ACC112 (cell line): ENCODE measurements at regions not wholly inside any gene's neighbourhood (a gene's known extent, or its start where the extent isn't known, plus 50 kb on each side); places are given as distances from the start of the nearest gene placed in this dataset.

Experiments used
- H2AFZ ChIP-seq: fragments of 200-600 bp; sonication (generic); one replicate; pipeline ENCODE4 v1.6.0; 2017; ENCODE audit warnings: antibody characterized with exemption, low read length; ENCODE audit not compliant: unreplicated experiment
- H3K27ac ChIP-seq: fragments of 200-600 bp; sonication (generic); 2 replicates; pipeline ENCODE4 v1.5.1; 2014; ENCODE audit warnings: low read depth, mild to moderate bottlenecking, antibody characterized with exemption, low read length, moderate library complexity
- H3K27me3 ChIP-seq: fragments of 200-600 bp; sonication (generic); 2 replicates; pipeline ENCODE4 v1.6.1; 2014; ENCODE audit warnings: mild to moderate bottlenecking, antibody characterized with exemption, low read length, moderate library complexity, mixed read lengths; ENCODE audit not compliant: insufficient read depth
- H3K36me3 ChIP-seq: fragments of 200-600 bp; sonication (generic); 2 replicates; pipeline ENCODE4 v1.6.1; 2016; ENCODE audit warnings: mild to moderate bottlenecking, antibody characterized with exemption, low read length, moderate library complexity, mixed read lengths; ENCODE audit not compliant: insufficient read depth
- H3K4me1 ChIP-seq: fragments of 200-600 bp; sonication (generic); one replicate; pipeline ENCODE4 v1.6.1; 2016; ENCODE audit warnings: low read length, mixed read lengths; ENCODE audit not compliant: insufficient read depth, unreplicated experiment, control insufficient read depth
- H3K4me3 ChIP-seq: fragments of 200-600 bp; sonication (generic); 2 replicates; pipeline ENCODE4 v1.5.1; 2014; ENCODE audit warnings: mild to moderate bottlenecking, low read depth, low read length
- H3K79me2 ChIP-seq: fragments of 200-600 bp; sonication (generic); one replicate; pipeline ENCODE4 v1.6.0; 2016; ENCODE audit warnings: low read length; ENCODE audit not compliant: control insufficient read depth, unreplicated experiment, insufficient read depth

DNA sequence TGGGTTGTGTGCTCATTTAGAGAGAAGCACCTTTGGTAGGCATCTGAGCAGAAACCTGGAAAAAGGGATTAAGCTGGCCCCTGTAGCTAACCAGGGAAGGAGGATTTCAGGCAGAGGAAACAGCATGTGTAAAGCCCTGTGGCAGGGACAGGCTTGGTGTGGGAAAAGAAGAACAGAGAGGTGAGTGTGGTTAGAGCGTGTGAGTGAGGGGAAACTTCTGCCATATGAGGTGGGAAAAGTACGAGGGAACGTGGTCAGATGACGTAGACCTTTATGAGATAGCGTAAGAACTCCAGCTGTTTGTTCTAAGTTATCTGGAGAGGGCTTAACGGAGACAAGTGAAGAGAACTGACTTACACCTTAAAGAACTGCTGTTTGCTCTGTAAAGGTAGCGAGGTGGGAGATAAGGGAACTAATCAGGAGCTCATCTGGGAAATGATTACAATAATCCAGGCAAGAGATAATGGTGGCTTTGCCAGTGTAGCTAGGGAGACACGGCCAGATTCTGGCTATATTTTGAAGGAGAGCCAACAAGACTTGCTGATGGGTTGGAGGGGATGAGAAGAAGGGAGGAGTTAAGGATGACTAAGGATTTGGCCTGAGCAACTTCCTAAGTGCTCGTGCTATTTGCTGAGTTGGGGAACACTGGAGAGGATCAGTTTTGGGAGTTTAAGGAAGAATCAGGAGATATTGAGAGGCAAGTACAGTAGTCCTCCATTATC, 234.0 kb downstream of the ETNK1 start:
- no peaks in the 10 kb centered on the region for H3K36me3 ChIP-seq
- H3K27ac ChIP-seq: no peak overlapping the region
- no peaks in the 10 kb centered on the region for H3K4me1 ChIP-seq
- H3K4me3 ChIP-seq: no peak overlapping the region
- H3K79me2 ChIP-seq: no peaks in the 10 kb centered on the region
- peaks cover 21% of the 10 kb centered on the region for H3K27me3 ChIP-seq
- peak overlapping the region; percentile 2 for H2AFZ ChIP-seq

DNA sequence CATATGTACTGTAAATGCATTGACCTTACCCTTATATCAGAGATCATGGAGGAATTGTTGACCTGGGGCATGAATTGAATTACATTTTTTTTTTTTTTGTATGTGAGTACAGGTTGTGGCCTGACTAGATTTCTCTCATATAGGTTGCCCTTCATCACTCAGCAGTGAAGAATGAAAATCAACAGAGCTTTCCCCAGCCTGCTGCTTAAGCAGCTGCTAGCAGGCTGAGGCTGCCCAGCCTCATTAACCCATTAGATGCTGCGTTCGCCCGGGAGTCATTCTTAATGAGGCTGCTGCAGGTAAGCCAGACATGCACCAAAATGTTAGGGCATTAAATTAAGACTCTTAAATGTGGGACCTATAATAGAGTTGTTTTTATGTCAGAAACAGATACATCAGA, 236.0 kb downstream of the ETNK1 start:
- Histone ChIP-seq H3K27ac (no peak overlapping the region), H3K27me3 (peaks cover 8% of the 10 kb centered on the region; the same call in 1 of the 2 replicates), H3K4me3 (no peak overlapping the region), H3K36me3 (no peaks in the 10 kb centered on the region), H3K79me2 (no peaks in the 10 kb centered on the region), H2AFZ (no peak overlapping the region), H3K4me1 (no peaks in the 10 kb centered on the region)

DNA sequence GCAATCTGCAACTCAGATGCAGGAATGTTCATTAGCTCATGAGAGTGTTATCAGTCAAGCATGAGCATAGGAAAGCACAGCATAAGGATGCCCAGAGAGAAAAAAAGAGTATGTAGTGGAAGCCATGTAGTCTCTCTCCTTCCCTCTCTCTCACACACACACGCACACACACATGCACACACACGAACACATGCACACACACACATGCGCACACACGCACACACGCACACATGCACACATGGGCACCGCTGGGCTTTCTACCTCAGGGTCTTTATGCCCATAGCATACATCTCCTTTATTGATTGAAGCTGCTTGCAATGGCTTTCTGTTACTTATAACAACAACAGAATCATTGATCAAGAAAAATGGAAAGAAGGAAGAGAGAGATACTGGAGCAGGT, 240.9 kb downstream of the ETNK1 start:
- Histone ChIP-seq H3K27ac (no peak overlapping the region), H2AFZ (no peak overlapping the region), H3K79me2 (no peaks in the 10 kb centered on the region), H3K36me3 (no peaks in the 10 kb centered on the region), H3K27me3 (peaks cover 12% of the 10 kb centered on the region; the same call in 1 of the 2 replicates), H3K4me3 (no peak overlapping the region), H3K4me1 (no peaks in the 10 kb centered on the region)

DNA sequence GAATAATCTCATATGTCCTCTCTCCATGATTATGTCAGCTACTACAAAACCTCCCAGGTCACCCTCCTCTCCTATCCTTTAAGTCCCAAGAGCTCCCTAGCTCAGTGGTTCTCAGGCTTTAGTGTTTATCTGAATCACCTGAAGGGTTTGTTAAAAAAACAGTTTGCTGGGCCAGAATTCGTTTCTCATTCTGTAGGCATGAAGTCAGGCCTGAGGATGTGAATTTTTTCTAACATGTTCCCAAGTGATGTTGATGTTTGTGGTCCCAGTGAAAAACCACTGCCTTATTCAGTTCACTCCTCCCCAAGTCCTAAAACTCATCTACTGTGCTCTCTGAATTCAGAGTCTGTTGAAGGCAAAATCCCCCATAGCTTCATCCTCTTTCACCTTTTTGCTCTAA, 241.4 kb downstream of the ETNK1 start:
- Histone ChIP-seq H3K27ac (no peak overlapping the region), H3K79me2 (no peaks in the 10 kb centered on the region), H3K36me3 (no peaks in the 10 kb centered on the region), H3K27me3 (peaks cover 12% of the 10 kb centered on the region; the same call in 1 of the 2 replicates), H3K4me3 (no peak overlapping the region), H2AFZ (no peak overlapping the region), H3K4me1 (no peaks in the 10 kb centered on the region)

DNA sequence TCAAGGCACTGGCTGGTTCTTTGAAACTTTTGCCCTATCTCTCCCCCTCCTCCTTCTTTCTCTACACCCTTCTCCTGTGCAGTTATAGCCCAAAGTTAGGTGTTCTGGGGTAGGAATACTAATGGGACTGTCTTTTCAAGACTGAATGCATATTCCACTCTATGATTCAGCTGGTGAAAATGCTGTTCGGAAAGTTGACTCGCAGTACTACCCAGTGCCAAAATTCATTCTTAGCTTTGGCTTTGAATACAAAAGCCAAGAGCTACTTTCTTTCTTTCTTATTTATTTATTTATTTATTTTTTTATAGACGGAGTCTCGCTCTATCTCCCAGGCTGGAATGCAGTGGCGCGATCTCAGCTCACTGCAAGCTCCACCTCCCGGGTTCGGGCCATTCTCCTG, 249.2 kb downstream of the ETNK1 start:
- Histone ChIP-seq H2AFZ (no peak overlapping the region), H3K4me3 (no peak overlapping the region), H3K27ac (no peak overlapping the region), H3K27me3 (no peaks in the 10 kb centered on the region), H3K79me2 (no peaks in the 10 kb centered on the region), H3K36me3 (no peaks in the 10 kb centered on the region), H3K4me1 (no peaks in the 10 kb centered on the region)

DNA sequence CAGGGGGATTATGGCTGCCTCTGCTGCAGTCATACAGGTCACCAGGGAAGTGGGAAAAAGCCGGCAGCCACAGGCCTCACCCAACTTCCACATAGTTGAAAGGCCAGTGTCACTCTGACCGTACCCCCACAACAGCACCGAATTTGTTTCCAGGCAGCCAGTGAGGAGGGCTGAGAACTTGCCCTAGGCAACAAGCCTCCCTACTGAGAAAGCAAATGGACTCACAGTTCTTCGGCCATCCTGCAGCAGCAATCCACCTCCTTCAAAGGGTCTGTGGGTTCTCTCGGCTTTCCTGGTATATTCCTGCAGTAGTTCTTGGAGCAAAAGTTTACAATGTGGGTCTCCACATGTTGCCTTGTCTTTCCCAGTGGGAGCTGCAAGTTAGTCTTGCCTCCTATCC, 251.3 kb downstream of the ETNK1 start:
- no peak overlapping the region for H3K4me3 ChIP-seq
- no peak overlapping the region for H3K27ac ChIP-seq
- H3K27me3 ChIP-seq: no peaks in the 10 kb centered on the region
- no peaks in the 10 kb centered on the region for H3K79me2 ChIP-seq
- no peaks in the 10 kb centered on the region for H3K36me3 ChIP-seq
- no peaks in the 10 kb centered on the region for H3K4me1 ChIP-seq
- H2AFZ ChIP-seq: no peak overlapping the region

DNA sequence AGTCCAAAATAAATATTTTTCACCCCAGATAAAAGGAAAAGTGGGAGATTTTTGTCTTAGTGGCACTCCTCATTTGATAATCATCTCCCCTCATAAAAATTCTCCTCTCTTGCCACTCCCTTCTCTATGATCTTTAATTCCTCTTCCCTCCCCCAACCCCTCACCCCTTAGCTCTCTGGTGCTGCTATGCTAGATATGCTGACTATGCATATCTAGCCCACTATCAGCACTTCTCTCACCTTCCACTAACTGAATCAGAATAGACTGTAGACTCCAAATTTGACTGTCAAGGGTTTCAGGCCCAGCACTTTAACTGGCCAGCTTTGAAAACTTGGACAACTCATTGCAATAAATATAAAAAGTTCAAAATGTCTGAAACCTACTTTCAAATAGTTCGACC, 254.2 kb downstream of the ETNK1 start:
- H3K4me3 ChIP-seq: no peak overlapping the region
- no peaks in the 10 kb centered on the region for H3K27me3 ChIP-seq
- no peaks in the 10 kb centered on the region for H3K36me3 ChIP-seq
- no peaks in the 10 kb centered on the region for H3K4me1 ChIP-seq
- no peak overlapping the region for H3K27ac ChIP-seq
- no peaks in the 10 kb centered on the region for H3K79me2 ChIP-seq
- no peak overlapping the region for H2AFZ ChIP-seq

DNA sequence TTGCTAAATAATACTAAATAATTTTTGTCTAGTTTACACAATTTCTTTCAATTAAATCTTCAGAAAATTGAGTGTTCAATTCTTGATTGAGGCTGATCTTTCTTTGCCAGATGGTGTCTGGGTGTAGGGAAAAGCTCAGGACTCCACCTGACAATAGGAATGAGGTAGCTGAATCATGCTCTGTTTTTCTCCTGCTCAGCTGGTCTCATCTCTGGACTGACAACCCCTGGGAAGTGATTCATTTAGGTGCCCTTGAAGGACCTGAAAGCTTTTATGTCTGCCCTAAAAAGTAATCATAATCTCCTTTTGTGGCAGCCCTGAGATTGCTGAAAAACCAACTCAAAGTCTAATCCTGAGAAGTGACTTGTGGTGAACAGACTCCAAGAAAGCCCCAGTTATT, 255.4 kb downstream of the ETNK1 start:
- Histone ChIP-seq H3K27me3 (0 out of 2 replicates have a peak, but pooled peaks cover 4% of the 10 kb centered on the region), H3K4me3 (no peak overlapping the region), H3K36me3 (no peaks in the 10 kb centered on the region), H3K4me1 (no peaks in the 10 kb centered on the region), H3K27ac (no peak overlapping the region), H3K79me2 (no peaks in the 10 kb centered on the region), H2AFZ (no peak overlapping the region)

DNA sequence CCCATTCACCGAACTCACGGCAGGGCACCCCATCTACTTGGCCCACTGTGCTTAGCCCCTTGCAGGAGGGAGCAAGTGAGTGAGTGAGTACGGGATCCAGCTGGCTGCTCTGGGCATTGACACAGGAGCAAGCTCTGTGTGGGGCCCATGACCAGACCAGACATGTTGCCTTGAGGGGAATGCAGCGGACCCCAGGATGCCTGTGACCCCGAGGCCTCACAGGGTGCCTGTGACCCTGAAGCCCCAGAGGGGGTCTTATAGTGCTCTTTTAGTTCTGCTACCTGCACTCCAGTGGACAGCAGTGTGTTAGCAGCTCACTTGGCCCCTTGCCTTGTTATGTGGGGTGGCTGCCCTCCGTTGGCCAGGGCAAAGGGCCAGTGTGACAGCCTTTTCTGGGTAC, 255.8 kb downstream of the ETNK1 start:
- H3K27ac ChIP-seq: no peak overlapping the region
- H3K79me2 ChIP-seq: no peaks in the 10 kb centered on the region
- H3K36me3 ChIP-seq: no peaks in the 10 kb centered on the region
- no peak overlapping the region for H2AFZ ChIP-seq
- H3K4me1 ChIP-seq: no peaks in the 10 kb centered on the region
- H3K27me3 ChIP-seq: peaks cover 6% of the 10 kb centered on the region; the same call in 1 of the 2 replicates
- H3K4me3 ChIP-seq: no peak overlapping the region

DNA sequence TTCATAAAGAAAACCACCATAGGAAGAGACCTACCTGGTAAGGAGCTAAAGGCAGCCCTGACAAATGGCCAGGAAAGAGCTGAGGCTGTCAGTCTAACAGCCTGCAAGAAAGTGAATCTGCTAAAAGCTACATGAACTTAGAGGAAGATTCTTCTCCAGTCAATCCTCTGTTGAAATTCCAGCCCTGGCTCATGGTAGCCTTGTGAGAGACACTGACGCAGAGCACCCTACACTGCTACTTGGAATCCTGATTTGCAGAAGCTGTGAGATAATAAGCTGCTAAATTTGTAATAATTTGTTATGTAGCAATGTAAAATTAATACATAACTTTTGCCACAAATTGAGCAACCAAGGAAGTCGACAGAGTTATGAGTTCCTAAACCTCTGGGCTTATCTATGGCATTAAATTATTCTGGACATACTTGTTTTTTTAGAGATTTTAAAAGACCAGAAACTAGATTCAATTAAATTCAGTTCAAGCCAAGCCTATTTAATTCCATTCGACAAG, 257.0 kb downstream of the ETNK1 start:
- H2AFZ ChIP-seq: no peak overlapping the region
- no peak overlapping the region for H3K27ac ChIP-seq
- no peaks in the 10 kb centered on the region for H3K4me1 ChIP-seq
- H3K4me3 ChIP-seq: no peak overlapping the region
- no peaks in the 10 kb centered on the region for H3K79me2 ChIP-seq
- peaks cover 8% of the 10 kb centered on the region; the same call in 1 of the 2 replicates for H3K27me3 ChIP-seq
- no peaks in the 10 kb centered on the region for H3K36me3 ChIP-seq

DNA sequence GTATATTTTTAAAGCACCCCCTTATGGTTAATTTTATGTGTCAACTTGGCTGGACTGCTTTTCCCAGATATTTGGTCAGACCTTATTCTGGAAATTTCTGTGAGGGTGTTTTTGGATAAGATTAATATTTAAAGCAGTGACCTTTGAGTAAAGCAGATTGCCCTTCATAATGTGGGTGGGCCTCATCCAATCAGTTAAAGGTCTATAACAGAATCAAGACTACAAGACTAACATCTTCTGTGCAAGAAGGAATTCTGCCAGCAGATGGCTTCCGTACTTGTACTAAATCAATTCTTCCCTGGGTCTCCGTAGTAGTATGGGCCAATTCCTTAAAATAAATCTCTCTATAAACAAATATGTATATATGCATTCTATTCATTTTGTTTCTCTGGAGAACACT, 257.6 kb downstream of the ETNK1 start:
- Histone ChIP-seq H3K4me1 (no peaks in the 10 kb centered on the region), H2AFZ (no peak overlapping the region), H3K27me3 (peaks cover 8% of the 10 kb centered on the region; the same call in 1 of the 2 replicates), H3K27ac (no peak overlapping the region), H3K36me3 (no peaks in the 10 kb centered on the region), H3K4me3 (no peak overlapping the region), H3K79me2 (no peaks in the 10 kb centered on the region)
